Neuronal stem cell (in vitro differentiated cells): ENCODE measurements at regions not wholly inside any gene's neighbourhood (a gene's known extent, or its start where the extent isn't known, plus 50 kb on each side); places are given as distances from the start of the nearest gene placed in this dataset.

ENCODE experiments used
- DNase-seq: peaks from one replicate; pipeline ENCODE4 v3.0.0-alpha.2; 2013; ENCODE audit warnings: low spot score
- H2AFZ ChIP-seq: one replicate; pipeline ENCODE4 v1.6.1; 2013; ENCODE audit warnings: mild to moderate bottlenecking, low read length, inconsistent platforms
- H2AK5ac ChIP-seq: 2 replicates; pipeline ENCODE4 v1.6.1; 2013; ENCODE audit warnings: low read depth, mild to moderate bottlenecking, inconsistent platforms, low read length, moderate library complexity, mixed read lengths
- H2BK120ac ChIP-seq: 2 replicates; pipeline ENCODE4 v1.6.1; 2013; ENCODE audit warnings: low read depth, mild to moderate bottlenecking, inconsistent platforms, low read length, moderate library complexity, mixed read lengths
- H2BK12ac ChIP-seq: one replicate; pipeline ENCODE4 v1.6.1; 2013; ENCODE audit warnings: low read length, inconsistent platforms
- H2BK15ac ChIP-seq: 2 replicates; pipeline ENCODE4 v1.6.1; 2013; ENCODE audit warnings: mild to moderate bottlenecking, low read length, inconsistent platforms, mixed read lengths
- H2BK5ac ChIP-seq: one replicate; pipeline ENCODE4 v1.6.1; 2013; ENCODE audit warnings: inconsistent platforms, mild to moderate bottlenecking, low read length, moderate library complexity
- H3K14ac ChIP-seq: one replicate; pipeline ENCODE4 v1.6.1; 2013; ENCODE audit warnings: low read length, inconsistent platforms
- H3K18ac ChIP-seq: 2 replicates; pipeline ENCODE4 v1.6.1; 2013; ENCODE audit warnings: low read length, inconsistent platforms
- H3K23ac ChIP-seq: 2 replicates; pipeline ENCODE4 v1.6.1; 2013; ENCODE audit warnings: low read depth, mild to moderate bottlenecking, mixed read lengths, low read length, inconsistent platforms; ENCODE audit not compliant: poor library complexity
- H3K27ac ChIP-seq: replicated peaks from 3 replicates; pipeline ENCODE4 v1.5.1; 2013; ENCODE audit warnings: low read length, inconsistent platforms
- H3K27me3 ChIP-seq, 3 experiments: 2 replicates each; pipeline ENCODE4 v1.6.1; 2013; ENCODE audit warnings: low read length in 3 of 3, mild to moderate bottlenecking in 2 of 3, inconsistent platforms in 1 of 3, low read depth in 1 of 3, mixed read lengths in 1 of 3, moderate library complexity in 1 of 3; ENCODE audit not compliant: control insufficient read depth in 3 of 3, insufficient read depth in 3 of 3
- H3K36me3 ChIP-seq, 2 donors: replicated peaks in 1 of 2; 2 replicates each; pipeline ENCODE4 v1.6.1; 2013; ENCODE audit warnings: low read length in 2 of 2; ENCODE audit not compliant: control insufficient read depth in 2 of 2, insufficient read depth in 2 of 2
- H3K4ac ChIP-seq: 2 replicates; pipeline ENCODE4 v1.6.1; 2013; ENCODE audit warnings: inconsistent platforms, mild to moderate bottlenecking, low read length, moderate library complexity
- H3K4me1 ChIP-seq, 2 donors: 1 replicate in 1 of 2; 2 replicates in 1 of 2; pipeline ENCODE4 v1.6.1; 2013; ENCODE audit warnings: low read length in 2 of 2, low read depth in 1 of 2; ENCODE audit not compliant: control insufficient read depth in 2 of 2, insufficient read depth in 1 of 2
- H3K4me2 ChIP-seq: one replicate; pipeline ENCODE4 v1.6.1; 2013; ENCODE audit warnings: mild to moderate bottlenecking, low read length, inconsistent platforms; ENCODE audit not compliant: insufficient read depth, poor library complexity, severe bottlenecking
- H3K4me3 ChIP-seq, 2 donors: 2 replicates each; pipeline ENCODE4 v1.5.1; 2013; ENCODE audit warnings: low read length in 2 of 2, mild to moderate bottlenecking in 2 of 2, inconsistent platforms in 1 of 2, moderate library complexity in 1 of 2
- H3K79me1 ChIP-seq: one replicate; pipeline ENCODE4 v1.6.1; 2013; ENCODE audit warnings: low read depth, mild to moderate bottlenecking, inconsistent platforms, low read length, moderate library complexity
- H3K9ac ChIP-seq: one replicate; pipeline ENCODE4 v1.6.1; 2013; ENCODE audit warnings: mild to moderate bottlenecking, low read depth, low read length, inconsistent platforms; ENCODE audit not compliant: poor library complexity
- H3K9me3 ChIP-seq, 2 donors: replicated peaks in 1 of 2; 2 replicates each; pipeline versions ENCODE3 to v1.6.1; 2013; ENCODE audit warnings: low read length in 2 of 2, mild to moderate bottlenecking in 2 of 2, inconsistent platforms in 1 of 2, low read depth in 1 of 2, mixed read lengths in 1 of 2, moderate library complexity in 1 of 2; ENCODE audit not compliant: control insufficient read depth in 2 of 2, insufficient read depth in 1 of 2
- H4K8ac ChIP-seq: one replicate; pipeline ENCODE4 v1.6.1; 2013; ENCODE audit warnings: low read depth, mild to moderate bottlenecking, inconsistent platforms, low read length, moderate library complexity
- H4K91ac ChIP-seq: one replicate; pipeline ENCODE4 v1.6.1; 2013; ENCODE audit warnings: low read length, low read depth, mild to moderate bottlenecking, inconsistent platforms; ENCODE audit not compliant: poor library complexity
- WGBS, 2 donors: extraction: QIAGEN DNeasy Blood & Tissue Kit; methylation state at CpG; one replicate each; pipeline ENCODE4 v1.1.7; 2013; ENCODE audit warnings: missing lambda C conversion rate in 2 of 2, mixed read lengths in 1 of 2; ENCODE audit not compliant: insufficient read length in 2 of 2, insufficient replicate concordance in 1 of 2; ENCODE audit errors: extremely low coverage in 2 of 2; 5-methylcytosine and 5-hydroxymethylcytosine counted together

DNA sequence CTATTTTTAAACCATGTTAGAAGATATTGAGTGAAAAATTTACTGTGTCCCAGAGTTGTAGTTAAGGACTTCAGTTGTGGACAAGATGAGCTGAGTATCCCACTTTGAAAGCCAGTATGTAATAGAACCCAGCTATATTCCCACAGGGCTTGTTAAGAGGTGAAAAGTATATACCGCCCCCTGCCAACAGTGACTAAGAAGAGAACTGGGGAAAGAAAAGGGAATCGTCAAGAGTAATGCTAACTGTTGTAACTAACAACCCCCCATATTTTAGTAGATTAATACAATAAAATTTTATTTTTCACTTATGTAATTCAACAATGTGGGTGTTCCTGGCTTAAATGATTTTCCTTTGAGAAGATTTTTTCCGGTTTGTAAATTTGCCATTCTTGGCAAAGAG is 250.4 kb upstream of the GIMD1 start:
- Histone ChIP-seq H2BK120ac (no peak overlapping the region), H3K23ac (no peak overlapping the region), H3K9me3 (no peaks in the 10 kb centered on the region), H3K79me1 (no peaks in the 10 kb centered on the region), H4K91ac (no peak overlapping the region), H2BK15ac (no peak overlapping the region), H3K18ac (no peak overlapping the region), H4K8ac (no peak overlapping the region), H3K4ac (no peak overlapping the region), H3K27ac (no peak overlapping the region), H3K4me3 (no peak overlapping the region), H3K27me3 (no peaks in the 10 kb centered on the region), H2BK12ac (no peak overlapping the region), H2AFZ (no peak overlapping the region), H3K4me1 (no peaks in the 10 kb centered on the region), H3K9ac (no peak overlapping the region), H3K14ac (no peak overlapping the region), H2BK5ac (no peak overlapping the region), H2AK5ac (no peak overlapping the region), H3K36me3 (no peaks in the 10 kb centered on the region), H3K4me2 (no peak overlapping the region)
- WGBS, 2 donors, result no CpG with 5 or more reads among the region's 3 CpGs
- no peak for DNase-seq

DNA sequence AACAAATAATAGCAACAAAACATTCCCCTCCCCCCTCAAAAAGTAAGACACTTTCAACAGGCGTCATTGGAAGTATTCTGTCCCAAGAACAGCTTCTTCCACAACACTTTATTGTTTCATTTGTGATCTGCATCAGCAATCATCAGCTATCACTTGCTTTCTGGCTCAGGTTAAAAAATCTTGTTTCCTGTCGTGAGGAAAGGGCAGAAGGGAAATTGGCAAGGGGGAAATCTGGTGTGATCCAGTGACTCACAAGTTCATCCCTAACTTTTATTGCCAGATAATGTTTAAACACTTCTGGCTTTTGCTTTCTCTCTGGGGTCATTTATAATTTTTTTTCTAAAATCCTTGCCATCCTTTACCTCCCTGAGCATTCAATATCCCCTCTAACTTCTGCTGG is 247.4 kb upstream of the GIMD1 start:
- H2AK5ac ChIP-seq, result no peak overlapping the region
- H3K18ac ChIP-seq, result no peak overlapping the region
- H2BK5ac ChIP-seq, result no peak overlapping the region
- H2BK12ac ChIP-seq, result no peak overlapping the region
- no peaks in the 10 kb centered on the region for H3K4me1 ChIP-seq
- H3K27me3 ChIP-seq, result no peaks in the 10 kb centered on the region
- H3K4ac ChIP-seq, result no peak overlapping the region
- H3K14ac ChIP-seq, result no peak overlapping the region
- H4K91ac ChIP-seq, result no peak overlapping the region
- H3K27ac ChIP-seq, result no peak overlapping the region
- H2AFZ ChIP-seq, result no peak overlapping the region
- H4K8ac ChIP-seq, result no peak overlapping the region
- no peaks in the 10 kb centered on the region for H3K36me3 ChIP-seq
- WGBS, 2 donors, result no CpG with 5 or more reads among the region's 2 CpGs
- DNase-seq, result no peak
- no peak overlapping the region for H2BK120ac ChIP-seq
- no peak overlapping the region for H3K9ac ChIP-seq
- no peaks in the 10 kb centered on the region for H3K79me1 ChIP-seq
- no peak overlapping the region for H3K4me2 ChIP-seq
- H3K4me3 ChIP-seq, result no peak overlapping the region
- H3K9me3 ChIP-seq, result no peaks in the 10 kb centered on the region
- no peak overlapping the region for H3K23ac ChIP-seq
- H2BK15ac ChIP-seq, result no peak overlapping the region

DNA sequence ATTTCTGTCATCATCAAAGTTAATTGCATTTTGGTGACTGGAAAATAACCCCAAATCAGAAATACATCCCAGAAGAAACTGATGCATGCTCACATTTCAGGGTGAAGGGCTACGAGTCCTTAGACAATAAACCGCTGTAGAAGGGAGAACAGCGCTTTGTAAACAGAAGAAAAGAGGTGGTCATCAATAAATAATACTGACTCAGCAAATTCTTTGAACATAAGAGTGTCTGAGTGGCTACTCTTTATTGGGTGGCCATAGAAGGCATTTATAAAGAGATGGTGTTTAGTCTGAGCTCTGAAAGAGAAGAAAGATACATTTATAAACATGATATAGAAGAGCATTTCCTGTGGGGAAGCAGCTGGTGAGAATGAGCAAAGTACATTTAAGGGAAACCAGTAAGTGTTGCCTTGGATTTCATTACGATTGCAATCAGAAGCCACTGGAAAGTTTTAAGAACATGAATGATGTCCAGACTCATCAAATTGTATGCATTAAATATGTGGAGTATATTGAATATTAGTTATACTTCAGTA is 246.9 kb upstream of the GIMD1 start:
- WGBS, 2 donors, result no CpG with 5 or more reads among the region's 4 CpGs
- Histone ChIP-seq H2AFZ (no peak overlapping the region), H3K9ac (no peak overlapping the region), H2AK5ac (no peak overlapping the region), H3K4me2 (no peak overlapping the region), H2BK120ac (no peak overlapping the region), H3K9me3 (no peaks in the 10 kb centered on the region), H2BK15ac (no peak overlapping the region), H3K23ac (no peak overlapping the region), H3K18ac (no peak overlapping the region), H4K8ac (no peak overlapping the region), H4K91ac (no peak overlapping the region), H3K27me3 (no peaks in the 10 kb centered on the region), H3K36me3 (no peaks in the 10 kb centered on the region), H3K79me1 (no peaks in the 10 kb centered on the region), H3K4ac (no peak overlapping the region), H2BK12ac (no peak overlapping the region), H2BK5ac (no peak overlapping the region), H3K4me3 (no peak overlapping the region), H3K4me1 (no peaks in the 10 kb centered on the region), H3K14ac (no peak overlapping the region), H3K27ac (no peak overlapping the region)
- DNase-seq, result no peak

DNA sequence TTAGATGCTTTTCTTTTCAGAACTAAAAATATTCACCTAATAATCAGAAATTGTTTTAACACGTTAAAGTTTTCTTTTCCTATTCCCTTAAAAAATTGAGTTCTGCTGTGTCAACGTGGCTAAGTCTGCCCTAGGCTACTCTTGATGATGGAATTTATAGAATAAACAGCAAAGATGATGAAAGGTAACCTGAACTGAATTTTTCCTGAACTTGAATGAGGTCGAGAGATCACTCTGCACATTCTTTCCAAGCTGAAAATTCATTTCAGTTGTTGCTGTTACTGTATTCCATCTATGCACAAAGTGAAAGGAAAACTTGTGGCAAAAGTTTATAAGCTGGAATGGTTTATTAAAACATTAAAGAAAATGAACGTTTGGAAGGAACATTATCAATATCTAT is 245.9 kb upstream of the GIMD1 start:
- Histone ChIP-seq H2BK5ac (no peak overlapping the region), H3K27me3 (no peaks in the 10 kb centered on the region), H3K14ac (no peak overlapping the region), H4K91ac (no peak overlapping the region), H3K27ac (no peak overlapping the region), H2BK15ac (no peak overlapping the region), H3K4ac (no peak overlapping the region), H3K9me3 (peaks cover 0 to 2% of the 10 kb centered on the region in 2 donors), H4K8ac (no peak overlapping the region), H3K4me1 (no peaks in the 10 kb centered on the region), H3K23ac (no peak overlapping the region), H2AFZ (no peak overlapping the region), H2BK12ac (no peak overlapping the region), H3K18ac (no peak overlapping the region), H2BK120ac (no peak overlapping the region), H3K79me1 (no peaks in the 10 kb centered on the region), H3K4me2 (no peak overlapping the region), H3K9ac (no peak overlapping the region), H3K4me3 (no peak overlapping the region), H2AK5ac (no peak overlapping the region), H3K36me3 (no peaks in the 10 kb centered on the region)
- WGBS, 2 donors, result no CpG with 5 or more reads among the region's 4 CpGs
- no peak for DNase-seq
